ENCODE measurements at regions not wholly inside any gene's neighbourhood (a gene's known extent, or its start where the extent isn't known, plus 50 kb on each side); places are given as distances from the start of the nearest gene placed in this dataset.
"Not testable (repeated sequence)": the region's sequence is repeated elsewhere in the genome, so short reads cannot be mapped to it uniquely, and the experiment has no call there.

DNA sequence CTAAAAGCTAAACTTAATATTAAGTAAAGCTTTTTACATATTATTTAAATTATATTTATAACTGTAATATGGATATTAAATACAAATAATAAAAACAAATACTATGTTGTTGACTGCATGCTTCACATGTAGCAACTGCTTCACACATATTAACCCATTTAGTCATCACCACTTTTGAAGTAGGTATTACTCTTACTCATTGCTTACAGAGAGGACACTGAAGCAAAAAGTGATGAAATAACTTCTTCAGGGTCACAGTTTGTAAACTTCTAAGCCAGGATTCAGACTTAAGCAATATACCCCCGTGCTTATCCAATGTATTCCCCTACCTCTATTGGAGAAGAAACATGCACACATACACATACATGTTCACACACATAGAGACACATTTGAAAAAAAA, 166.6 kb downstream of the DKK2 start:
- no peak for DNase-seq

- no peak for DNase-seq
These were observed 167.6 kb downstream of the DKK2 start for GRCh38 chr4:106868381-106869035.

DNA sequence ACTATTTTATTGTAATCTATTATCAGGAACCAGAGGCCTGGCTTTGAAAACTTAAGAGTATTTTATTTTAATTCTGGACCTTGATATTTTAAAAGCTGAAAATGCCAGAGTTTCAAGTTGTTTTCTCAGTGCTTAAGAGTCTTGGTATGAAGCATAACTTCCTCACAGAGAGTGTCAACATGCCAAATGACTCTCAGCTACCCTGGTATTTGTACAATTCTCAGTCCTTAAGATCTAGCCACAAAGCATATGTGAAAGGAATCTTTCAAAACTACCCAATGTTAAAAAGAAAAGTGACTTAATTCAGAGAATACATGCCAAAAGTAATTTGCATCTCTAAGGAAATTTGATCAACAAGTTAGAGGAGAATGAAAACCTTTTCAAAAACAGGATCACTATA, 171.9 kb downstream of the DKK2 start:
- no peak for DNase-seq

DNA sequence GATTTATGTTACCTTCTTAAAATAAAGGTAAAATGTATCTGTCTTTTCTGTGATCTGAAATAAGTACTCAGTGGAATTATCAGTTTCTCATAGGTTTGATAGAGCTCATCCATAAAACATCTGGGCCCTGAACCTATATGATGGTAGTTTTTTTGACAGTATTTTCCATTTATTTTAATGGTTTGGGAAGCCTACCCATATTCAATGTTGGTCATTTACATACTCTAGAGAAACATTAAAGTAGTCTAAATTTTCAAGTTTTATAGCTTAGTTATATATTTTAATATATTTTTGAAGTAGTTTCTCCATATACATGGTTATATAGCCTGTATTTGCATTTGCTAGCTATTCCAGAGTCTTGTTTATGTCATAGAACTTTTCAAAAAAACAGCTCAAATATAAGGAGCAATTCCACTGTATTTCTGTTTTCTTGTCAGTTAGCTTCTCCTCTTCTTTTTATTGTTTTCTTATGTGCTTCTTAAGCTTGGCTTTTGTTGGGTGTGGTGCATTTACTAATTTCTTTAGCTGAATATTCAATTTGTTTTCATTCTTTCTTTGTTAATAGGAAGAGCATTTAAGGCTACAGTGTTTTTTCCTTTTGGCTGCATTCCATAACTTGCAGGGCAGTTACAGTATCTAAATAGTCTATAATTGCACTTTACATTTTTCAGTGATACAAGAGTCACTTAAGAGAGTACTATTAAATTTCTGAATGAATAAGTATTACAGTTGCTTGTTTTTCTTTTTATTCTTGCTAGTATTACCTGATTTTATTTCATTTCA, 181.4 kb downstream of the DKK2 start:
- no peak for DNase-seq

DNA sequence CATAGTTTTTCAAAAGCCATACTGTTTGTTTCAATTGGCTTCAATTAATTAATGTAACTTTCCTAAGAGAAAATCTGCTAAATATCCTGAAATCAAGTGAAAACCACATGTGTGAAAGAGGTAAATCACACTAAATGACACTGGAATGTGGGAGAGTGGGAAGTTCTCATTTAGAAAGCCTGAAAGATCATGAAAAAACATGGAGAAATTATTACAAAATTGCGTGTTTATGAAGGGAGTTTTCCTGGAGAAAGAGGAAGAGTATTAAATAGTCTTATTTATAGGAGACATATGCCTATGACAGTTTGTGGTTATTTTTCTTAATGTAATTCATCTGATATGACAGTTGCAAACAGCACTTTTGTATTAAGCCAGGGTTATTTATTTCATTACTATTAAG, 183.7 kb downstream of the DKK2 start:
- DNase-seq = no peak

GRCh38 chr4:106851726-106852125, 184.4 kb downstream of the DKK2 start:
- DNase-seq = no peak

- no peak for DNase-seq
These were observed 185.4 kb downstream of the DKK2 start for GRCh38 chr4:106850691-106851090.

DNA sequence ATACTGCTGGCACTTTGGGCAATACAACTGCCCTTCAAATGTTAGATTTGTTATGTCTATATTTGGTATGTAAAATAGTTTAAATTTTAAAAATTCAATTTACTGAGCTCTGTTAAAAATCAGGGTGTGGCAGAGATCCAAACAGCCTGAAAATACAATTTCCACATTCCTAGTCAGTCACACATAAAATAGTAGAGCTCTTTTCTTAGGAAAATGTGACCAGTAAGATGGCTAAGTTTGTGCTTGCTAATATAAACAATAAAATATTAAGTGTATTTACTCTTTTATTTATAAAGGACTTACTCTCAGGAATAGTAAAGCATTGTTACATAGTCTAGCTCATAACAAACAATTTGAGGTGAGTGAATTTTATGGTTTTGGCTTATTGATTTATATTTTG, 200.2 kb downstream of the DKK2 start:
- DNase-seq = no peak

DNA sequence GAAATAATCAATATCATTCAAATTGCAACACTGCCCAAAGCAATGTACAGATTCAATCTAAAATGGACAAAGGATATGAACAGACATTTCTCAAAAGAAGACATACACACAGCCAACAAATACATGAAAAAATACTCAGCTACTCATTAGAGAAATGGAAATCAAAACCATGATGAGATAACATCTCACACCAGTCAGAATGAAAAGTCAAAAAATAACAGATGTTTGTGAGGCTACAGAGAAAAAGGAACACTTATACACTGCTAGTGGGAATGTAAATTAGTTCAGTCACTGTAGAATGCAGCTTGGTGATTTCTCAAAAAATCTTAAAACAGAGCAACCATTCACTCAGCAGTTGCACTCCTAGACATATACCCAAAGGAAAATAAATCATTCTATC, 205.2 kb downstream of the DKK2 start:
- no peak for DNase-seq

- no peak for DNase-seq
These were observed 217.3 kb downstream of the DKK2 start for GRCh38 chr4:106818764-106819163.

DNA sequence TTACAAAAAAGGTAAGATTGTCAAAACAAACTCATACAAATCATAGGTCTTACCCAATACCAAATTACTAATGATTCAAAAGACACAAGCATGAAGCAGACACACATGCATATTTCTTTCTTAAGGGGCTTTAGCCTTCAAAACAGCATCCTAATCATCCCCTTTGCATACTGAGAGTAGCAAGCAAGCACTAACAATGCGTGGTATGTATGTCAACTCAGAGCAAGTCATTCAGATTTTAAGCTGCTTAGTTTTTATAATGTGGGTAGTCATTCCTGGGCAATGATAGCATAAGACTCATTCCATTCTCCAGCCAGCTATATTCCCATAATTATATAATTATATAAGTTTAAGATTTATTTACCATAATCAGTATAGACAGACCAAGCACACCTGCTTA, 219.6 kb downstream of the DKK2 start:
- no peak for DNase-seq

- no peak for DNase-seq
These were observed 226.0 kb downstream of the DKK2 start for GRCh38 chr4:106810122-106810521.

- no peak for DNase-seq
These were observed 227.0 kb downstream of the DKK2 start for GRCh38 chr4:106809076-106809475.

DNA sequence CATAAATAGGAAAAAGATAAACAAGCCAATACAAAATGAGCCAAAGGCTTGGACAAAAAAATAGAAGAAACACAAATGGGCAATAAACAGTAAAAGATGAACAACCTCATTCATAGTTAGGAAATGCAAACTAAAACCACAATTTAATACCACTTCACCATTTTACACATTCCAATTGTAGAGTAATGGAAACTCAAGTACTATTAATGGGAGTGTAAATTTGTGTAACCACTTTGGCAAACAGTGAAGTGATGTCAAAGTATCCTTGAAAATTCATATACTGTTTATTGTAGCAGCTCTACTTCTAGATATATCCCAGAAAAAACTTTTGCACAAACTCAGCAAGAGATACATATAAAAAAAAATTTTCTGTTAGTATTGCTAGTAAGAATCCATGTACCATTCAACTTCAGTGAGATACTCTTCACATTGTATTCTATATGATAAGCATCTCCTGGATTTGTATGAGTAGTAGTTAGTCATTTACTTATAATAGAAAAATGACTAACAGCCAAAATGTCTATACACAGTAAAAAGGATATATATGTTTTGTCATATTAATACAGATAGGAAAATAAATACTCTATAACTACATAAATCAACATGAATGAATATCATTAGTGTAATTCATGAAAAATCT, 229.8 kb downstream of the DKK2 start:
- no peak for DNase-seq

GRCh38 chr4:106803083-106803482, 233.0 kb downstream of the DKK2 start:
- no peak for DNase-seq

DNA sequence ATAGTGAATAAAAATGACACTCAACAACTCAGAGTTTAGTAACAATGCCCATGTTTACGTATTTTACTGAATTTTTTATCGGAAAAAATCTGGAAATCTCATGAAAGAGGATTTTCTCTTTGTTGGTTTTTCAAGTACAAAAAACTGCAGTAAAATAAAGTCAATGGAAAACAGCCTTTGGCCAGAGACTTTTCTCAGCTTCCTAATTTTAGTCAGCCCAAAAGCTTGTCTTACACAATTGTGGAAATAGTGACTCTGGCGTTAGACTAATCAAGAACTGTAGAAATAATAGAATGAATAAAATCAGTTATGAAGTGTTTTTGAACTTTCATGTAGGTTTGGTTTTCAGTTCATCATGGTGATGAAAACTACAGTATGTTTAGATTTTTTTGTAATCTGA, 234.7 kb downstream of the DKK2 start:
- no peak for DNase-seq

GRCh38 chr4:106796876-106797275, 239.2 kb downstream of the DKK2 start:
- no peak for DNase-seq

DNA sequence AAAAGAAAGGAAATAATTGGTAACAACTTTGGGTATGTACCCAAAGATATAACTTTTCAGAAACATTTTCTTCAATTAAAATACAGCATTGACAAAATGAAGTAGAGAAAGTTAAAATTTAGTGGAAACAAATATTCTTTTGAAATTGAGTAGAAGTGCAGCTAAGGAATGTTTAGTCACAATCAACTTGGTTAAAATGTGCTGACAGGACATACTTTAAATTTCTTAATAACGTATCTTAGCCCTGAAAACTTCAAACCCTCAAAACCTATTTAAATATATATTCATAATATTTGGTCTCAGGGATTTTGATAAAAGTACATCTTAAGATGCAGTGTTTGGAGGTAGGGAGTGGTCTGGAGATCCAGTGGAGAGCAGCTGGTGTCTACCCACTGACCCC, 240.8 kb downstream of the DKK2 start:
- DNase-seq = no peak

- DNase-seq = no peak
These were observed 242.2 kb downstream of the DKK2 start for GRCh38 chr4:106793933-106794332.

DNA sequence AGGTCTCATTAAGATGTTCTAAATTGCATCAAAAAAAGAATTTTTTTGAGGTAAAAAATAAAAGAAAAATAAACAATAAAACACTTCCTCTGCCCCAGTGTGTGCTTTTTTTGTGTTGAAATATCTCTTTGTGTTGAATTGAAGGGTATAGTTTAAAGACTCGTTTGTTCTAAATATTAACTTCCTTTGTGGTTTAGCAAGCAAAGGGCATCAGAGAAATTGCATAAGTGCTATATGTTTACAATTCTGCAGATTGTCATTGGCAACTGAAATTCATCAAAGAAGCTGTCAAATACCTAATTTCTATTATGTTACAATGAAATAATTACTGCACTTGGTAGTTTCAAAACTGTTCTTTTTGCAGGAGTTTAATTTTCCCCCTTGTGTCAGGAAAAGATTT, 260.5 kb downstream of the DKK2 start:
- no peak for DNase-seq

GRCh38 chr4:106774055-106774454, 262.1 kb downstream of the DKK2 start:
- DNase-seq = not testable (repeated sequence)

- no peak for DNase-seq
These were observed 262.8 kb downstream of the DKK2 start for GRCh38 chr4:106773076-106773905.

GRCh38 chr4:106767991-106768390, 268.1 kb downstream of the DKK2 start:
- DNase-seq = no peak
